ENCODE measurements at regions not wholly inside any gene's neighbourhood (a gene's known extent, or its start where the extent isn't known, plus 50 kb on each side); places are given as distances from the start of the nearest gene placed in this dataset.
A peak's percentile ranks its signal among the peaks of the same experiment; 100 is the strongest.

GRCh38 chr5:60205071-60205470 lies 311.5 kb upstream of the PDE4D start:
- in situ Hi-C loops (cut with HindIII; ENCODE audit: low pct_unique_long_range_greater_than_20kb, low sequenced_read_pairs): no loop called here
- no peak for DNase-seq (ENCODE audit: low read depth)

- in situ Hi-C loops (cut with HindIII; ENCODE audit: low pct_unique_long_range_greater_than_20kb, low sequenced_read_pairs): no loop called here
- DNase-seq (ENCODE audit: low read depth): peak; percentile 87
Measured at GRCh38 chr5:60196385-60197113, 303.0 kb upstream of the PDE4D start.

- DNase-seq (ENCODE audit: low read depth): no peak
- in situ Hi-C loops (cut with HindIII; ENCODE audit: low pct_unique_long_range_greater_than_20kb, low sequenced_read_pairs): no loop called here
Measured at GRCh38 chr5:60195551-60195950, 302.0 kb upstream of the PDE4D start.

- in situ Hi-C loops (cut with HindIII; ENCODE audit: low pct_unique_long_range_greater_than_20kb, low sequenced_read_pairs): no loop called here
- no peak for DNase-seq (ENCODE audit: low read depth)
Measured at GRCh38 chr5:60195083-60195482, 301.6 kb upstream of the PDE4D start.

GRCh38 chr5:60185231-60186099 lies 291.9 kb upstream of the PDE4D start:
- no peak for DNase-seq (ENCODE audit: low read depth)
- in situ Hi-C loops (cut with HindIII; ENCODE audit: low pct_unique_long_range_greater_than_20kb, low sequenced_read_pairs): no loop called here

GRCh38 chr5:60184606-60185005 lies 291.1 kb upstream of the PDE4D start:
- in situ Hi-C loops (cut with HindIII; ENCODE audit: low pct_unique_long_range_greater_than_20kb, low sequenced_read_pairs): no loop called here
- DNase-seq (ENCODE audit: low read depth): no peak

- DNase-seq (ENCODE audit: low read depth): no peak
- in situ Hi-C loops (cut with HindIII; ENCODE audit: low pct_unique_long_range_greater_than_20kb, low sequenced_read_pairs): no loop called here
Measured at GRCh38 chr5:60183881-60184280, 290.4 kb upstream of the PDE4D start.

- in situ Hi-C loops (cut with HindIII; ENCODE audit: low pct_unique_long_range_greater_than_20kb, low sequenced_read_pairs): no loop called here
- no peak for DNase-seq (ENCODE audit: low read depth)
Measured at GRCh38 chr5:60178101-60178500, 284.6 kb upstream of the PDE4D start.

- DNase-seq (ENCODE audit: low read depth): no peak
- in situ Hi-C loops (cut with HindIII; ENCODE audit: low pct_unique_long_range_greater_than_20kb, low sequenced_read_pairs): no loop called here
Measured at GRCh38 chr5:60177596-60177995, 284.1 kb upstream of the PDE4D start.

- DNase-seq (ENCODE audit: low read depth): no peak
- in situ Hi-C loops (cut with HindIII; ENCODE audit: low pct_unique_long_range_greater_than_20kb, low sequenced_read_pairs): no loop called here
Measured at GRCh38 chr5:60173667-60174066, 280.1 kb upstream of the PDE4D start.

- DNase-seq (ENCODE audit: low read depth): no peak
- in situ Hi-C loops (cut with HindIII; ENCODE audit: low pct_unique_long_range_greater_than_20kb, low sequenced_read_pairs): no loop called here
Measured at GRCh38 chr5:60163762-60164161, 270.2 kb upstream of the PDE4D start.

- in situ Hi-C loops (cut with HindIII; ENCODE audit: low pct_unique_long_range_greater_than_20kb, low sequenced_read_pairs): no loop called here
- DNase-seq (ENCODE audit: low read depth): no peak
Measured at GRCh38 chr5:60162441-60162840, 268.9 kb upstream of the PDE4D start.

GRCh38 chr5:60161340-60161934 lies 267.9 kb upstream of the PDE4D start:
- in situ Hi-C loops (cut with HindIII; ENCODE audit: low pct_unique_long_range_greater_than_20kb, low sequenced_read_pairs): no loop called here
- peak; percentile 10 for DNase-seq (ENCODE audit: low read depth)

- in situ Hi-C loops (cut with HindIII; ENCODE audit: low pct_unique_long_range_greater_than_20kb, low sequenced_read_pairs): no loop called here
- no peak for DNase-seq (ENCODE audit: low read depth)
Measured at GRCh38 chr5:60149081-60149480, 255.6 kb upstream of the PDE4D start.

GRCh38 chr5:60148366-60148765 lies 254.8 kb upstream of the PDE4D start:
- in situ Hi-C loops (cut with HindIII; ENCODE audit: low pct_unique_long_range_greater_than_20kb, low sequenced_read_pairs): no loop called here

GRCh38 chr5:60147791-60148190 lies 254.3 kb upstream of the PDE4D start:
- DNase-seq (ENCODE audit: low read depth): no peak
- in situ Hi-C loops (cut with HindIII; ENCODE audit: low pct_unique_long_range_greater_than_20kb, low sequenced_read_pairs): no loop called here

More at GRCh38 chr5:60148366-60148765, 254.8 kb upstream of the PDE4D start:
- DNase-seq (ENCODE audit: low read depth): no peak

GRCh38 chr5:60143942-60144549 lies 250.5 kb upstream of the PDE4D start:
- DNase-seq (ENCODE audit: low read depth): no peak
- in situ Hi-C loops (cut with HindIII; ENCODE audit: low pct_unique_long_range_greater_than_20kb, low sequenced_read_pairs): no loop called here

GRCh38 chr5:60141119-60141518 lies 247.6 kb upstream of the PDE4D start:
- in situ Hi-C loops (cut with HindIII; ENCODE audit: low pct_unique_long_range_greater_than_20kb, low sequenced_read_pairs): no loop called here
- DNase-seq (ENCODE audit: low read depth): no peak

GRCh38 chr5:60136841-60137240 lies 243.3 kb upstream of the PDE4D start:
- no peak for DNase-seq (ENCODE audit: low read depth)
- in situ Hi-C loops (cut with HindIII; ENCODE audit: low pct_unique_long_range_greater_than_20kb, low sequenced_read_pairs): no loop called here
